GM12878 (cell line): ENCODE measurements at regions not wholly inside any gene's neighbourhood (a gene's known extent, or its start where the extent isn't known, plus 50 kb on each side); places are given as distances from the start of the nearest gene placed in this dataset.

ENCODE experiments used
- RAD21 ChIP-seq: IDR thresholded peaks from 2 replicates; pipeline ENCODE4 v1.6.1; 2011; ENCODE audit warnings: mild to moderate bottlenecking, low read depth, low read length, moderate library complexity; ENCODE audit not compliant: insufficient read depth
- SRF ChIP-seq, 2 experiments: IDR thresholded peaks; 2 replicates each; pipeline ENCODE4 v1.6.1; 2011; ENCODE audit warnings: low read depth in 2 of 2, low read length in 2 of 2, mild to moderate bottlenecking in 1 of 2, moderate library complexity in 1 of 2
- TCF7 ChIP-seq: IDR thresholded peaks from 2 replicates; pipeline ENCODE4 v1.6.1; 2014; ENCODE audit warnings: antibody characterized with exemption, borderline replicate concordance
- ZNF384 ChIP-seq: IDR thresholded peaks from 2 replicates; pipeline ENCODE4 v1.6.1; 2012; ENCODE audit warnings: low read depth, mild to moderate bottlenecking, low read length, improper control_type of control experiment, borderline replicate concordance
- TF ChIP-seq, protein P1 (sequence below): fragments of 450-650 bp; IDR thresholded peaks from 2 replicates; pipeline ENCODE4 v1.6.1; 2017; ENCODE audit warnings: antibody characterized with exemption, mild to moderate bottlenecking, moderate library complexity
- TF ChIP-seq, protein P2 (sequence below): IDR thresholded peaks from 2 replicates; pipeline ENCODE4 v1.6.1; 2011; ENCODE audit warnings: borderline replicate concordance, low read depth, mild to moderate bottlenecking, moderate library complexity, low read length; ENCODE audit not compliant: insufficient read depth, poor library complexity, severe bottlenecking
- TF ChIP-seq, protein P3 (sequence below): fragments of 150-350 bp; IDR thresholded peaks from 2 replicates; pipeline ENCODE4 v1.6.1; 2016; ENCODE audit warnings: low read depth, low read length
- TF ChIP-seq, protein P4 (sequence below): IDR thresholded peaks from 2 replicates; pipeline ENCODE4 v1.6.1; 2012; ENCODE audit warnings: low read depth, low read length, improper control_type of control experiment

DNA sequence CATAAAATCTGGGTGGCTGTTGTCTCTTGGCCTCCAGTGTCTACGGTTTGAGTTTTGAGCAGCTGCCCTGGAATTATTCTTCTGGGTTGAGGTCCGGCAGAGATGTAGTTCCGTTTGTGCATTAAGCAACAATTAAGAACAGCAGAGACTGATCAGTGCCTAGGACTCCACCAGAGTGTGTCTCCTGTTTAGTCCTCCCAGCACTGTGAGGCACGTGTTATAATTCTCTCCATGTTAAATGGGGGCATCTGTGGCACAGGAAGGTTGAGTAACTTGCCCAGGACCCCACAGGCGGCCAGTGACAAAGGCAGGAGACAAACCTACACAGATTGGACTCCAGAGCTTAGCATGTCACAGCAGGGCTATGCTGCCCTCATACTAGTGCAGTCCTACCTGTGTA is 225.1 kb downstream of the CBLN1 start (continued):
- TF ChIP-seq, protein P1, sequence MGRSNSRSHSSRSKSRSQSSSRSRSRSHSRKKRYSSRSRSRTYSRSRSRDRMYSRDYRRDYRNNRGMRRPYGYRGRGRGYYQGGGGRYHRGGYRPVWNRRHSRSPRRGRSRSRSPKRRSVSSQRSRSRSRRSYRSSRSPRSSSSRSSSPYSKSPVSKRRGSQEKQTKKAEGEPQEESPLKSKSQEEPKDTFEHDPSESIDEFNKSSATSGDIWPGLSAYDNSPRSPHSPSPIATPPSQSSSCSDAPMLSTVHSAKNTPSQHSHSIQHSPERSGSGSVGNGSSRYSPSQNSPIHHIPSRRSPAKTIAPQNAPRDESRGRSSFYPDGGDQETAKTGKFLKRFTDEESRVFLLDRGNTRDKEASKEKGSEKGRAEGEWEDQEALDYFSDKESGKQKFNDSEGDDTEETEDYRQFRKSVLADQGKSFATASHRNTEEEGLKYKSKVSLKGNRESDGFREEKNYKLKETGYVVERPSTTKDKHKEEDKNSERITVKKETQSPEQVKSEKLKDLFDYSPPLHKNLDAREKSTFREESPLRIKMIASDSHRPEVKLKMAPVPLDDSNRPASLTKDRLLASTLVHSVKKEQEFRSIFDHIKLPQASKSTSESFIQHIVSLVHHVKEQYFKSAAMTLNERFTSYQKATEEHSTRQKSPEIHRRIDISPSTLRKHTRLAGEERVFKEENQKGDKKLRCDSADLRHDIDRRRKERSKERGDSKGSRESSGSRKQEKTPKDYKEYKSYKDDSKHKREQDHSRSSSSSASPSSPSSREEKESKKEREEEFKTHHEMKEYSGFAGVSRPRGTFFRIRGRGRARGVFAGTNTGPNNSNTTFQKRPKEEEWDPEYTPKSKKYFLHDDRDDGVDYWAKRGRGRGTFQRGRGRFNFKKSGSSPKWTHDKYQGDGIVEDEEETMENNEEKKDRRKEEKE: no peak
- TF ChIP-seq, protein P2, sequence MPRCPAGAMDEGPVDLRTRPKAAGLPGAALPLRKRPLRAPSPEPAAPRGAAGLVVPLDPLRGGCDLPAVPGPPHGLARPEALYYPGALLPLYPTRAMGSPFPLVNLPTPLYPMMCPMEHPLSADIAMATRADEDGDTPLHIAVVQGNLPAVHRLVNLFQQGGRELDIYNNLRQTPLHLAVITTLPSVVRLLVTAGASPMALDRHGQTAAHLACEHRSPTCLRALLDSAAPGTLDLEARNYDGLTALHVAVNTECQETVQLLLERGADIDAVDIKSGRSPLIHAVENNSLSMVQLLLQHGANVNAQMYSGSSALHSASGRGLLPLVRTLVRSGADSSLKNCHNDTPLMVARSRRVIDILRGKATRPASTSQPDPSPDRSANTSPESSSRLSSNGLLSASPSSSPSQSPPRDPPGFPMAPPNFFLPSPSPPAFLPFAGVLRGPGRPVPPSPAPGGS: no peak
- TF ChIP-seq, protein P3, sequence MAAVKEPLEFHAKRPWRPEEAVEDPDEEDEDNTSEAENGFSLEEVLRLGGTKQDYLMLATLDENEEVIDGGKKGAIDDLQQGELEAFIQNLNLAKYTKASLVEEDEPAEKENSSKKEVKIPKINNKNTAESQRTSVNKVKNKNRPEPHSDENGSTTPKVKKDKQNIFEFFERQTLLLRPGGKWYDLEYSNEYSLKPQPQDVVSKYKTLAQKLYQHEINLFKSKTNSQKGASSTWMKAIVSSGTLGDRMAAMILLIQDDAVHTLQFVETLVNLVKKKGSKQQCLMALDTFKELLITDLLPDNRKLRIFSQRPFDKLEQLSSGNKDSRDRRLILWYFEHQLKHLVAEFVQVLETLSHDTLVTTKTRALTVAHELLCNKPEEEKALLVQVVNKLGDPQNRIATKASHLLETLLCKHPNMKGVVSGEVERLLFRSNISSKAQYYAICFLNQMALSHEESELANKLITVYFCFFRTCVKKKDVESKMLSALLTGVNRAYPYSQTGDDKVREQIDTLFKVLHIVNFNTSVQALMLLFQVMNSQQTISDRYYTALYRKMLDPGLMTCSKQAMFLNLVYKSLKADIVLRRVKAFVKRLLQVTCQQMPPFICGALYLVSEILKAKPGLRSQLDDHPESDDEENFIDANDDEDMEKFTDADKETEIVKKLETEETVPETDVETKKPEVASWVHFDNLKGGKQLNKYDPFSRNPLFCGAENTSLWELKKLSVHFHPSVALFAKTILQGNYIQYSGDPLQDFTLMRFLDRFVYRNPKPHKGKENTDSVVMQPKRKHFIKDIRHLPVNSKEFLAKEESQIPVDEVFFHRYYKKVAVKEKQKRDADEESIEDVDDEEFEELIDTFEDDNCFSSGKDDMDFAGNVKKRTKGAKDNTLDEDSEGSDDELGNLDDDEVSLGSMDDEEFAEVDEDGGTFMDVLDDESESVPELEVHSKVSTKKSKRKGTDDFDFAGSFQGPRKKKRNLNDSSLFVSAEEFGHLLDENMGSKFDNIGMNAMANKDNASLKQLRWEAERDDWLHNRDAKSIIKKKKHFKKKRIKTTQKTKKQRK: no peak
- TF ChIP-seq SRF (IDR thresholded peaks at IDR 0.05; ENCODE audit: low read depth in 2 of 2, low read length in 2 of 2) (no peak), TCF7 (no peak), ZNF384 (no peak), RAD21 (no peak)
- TF ChIP-seq, protein P4, sequence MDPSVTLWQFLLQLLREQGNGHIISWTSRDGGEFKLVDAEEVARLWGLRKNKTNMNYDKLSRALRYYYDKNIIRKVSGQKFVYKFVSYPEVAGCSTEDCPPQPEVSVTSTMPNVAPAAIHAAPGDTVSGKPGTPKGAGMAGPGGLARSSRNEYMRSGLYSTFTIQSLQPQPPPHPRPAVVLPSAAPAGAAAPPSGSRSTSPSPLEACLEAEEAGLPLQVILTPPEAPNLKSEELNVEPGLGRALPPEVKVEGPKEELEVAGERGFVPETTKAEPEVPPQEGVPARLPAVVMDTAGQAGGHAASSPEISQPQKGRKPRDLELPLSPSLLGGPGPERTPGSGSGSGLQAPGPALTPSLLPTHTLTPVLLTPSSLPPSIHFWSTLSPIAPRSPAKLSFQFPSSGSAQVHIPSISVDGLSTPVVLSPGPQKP: no peak
